IMR-90 (cell line): ENCODE measurements at regions not wholly inside any gene's neighbourhood (a gene's known extent, or its start where the extent isn't known, plus 50 kb on each side); places are given as distances from the start of the nearest gene placed in this dataset.
"Not testable (repeated sequence)": the region's sequence is repeated elsewhere in the genome, so short reads cannot be mapped to it uniquely, and the experiment has no call there.

Experiments
- ATAC-seq: fragments of 200-7000 bp; cut with Tn5 transposase; 2 replicates; pipeline ENCODE4 v1.9.1; 2020; ENCODE audit warnings: low read depth, mild to moderate bottlenecking, moderate library complexity
- BruUV-seq: library from RNA; stranded (reverse); fragments of 400-500 nt; replicated peaks from 2 replicates; lab custom pipeline; 2021; lab: Mats Ljungman, UMichigan
- CTCF ChIA-PET: fragments of 300-600 bp; formaldehyde crosslinking; extraction: SDS; loops from one replicate; lab custom pipeline; 2021; ENCODE audit warnings: antibody characterized with exemption; lab: Yijun Ruan, JAX
- POLR2A ChIA-PET: fragments of 300-600 bp; sonication (Branson Sonifier 250); formaldehyde crosslinking; loops from one replicate; lab custom pipeline; 2022; ENCODE audit warnings: antibody characterized with exemption; ENCODE audit not compliant: unreplicated experiment; lab: Charles Lee
- DNase-seq: peaks from one replicate; pipeline ENCODE4 v3.0.0; 2013
- H2AFZ ChIP-seq: replicated peaks from 2 replicates; pipeline ENCODE3; 2013; ENCODE audit warnings: low read length, mild to moderate bottlenecking; ENCODE audit not compliant: poor library complexity
- H2AK5ac ChIP-seq: 2 replicates; pipeline ENCODE4 v1.6.1; 2013; ENCODE audit warnings: low read depth, low read length, inconsistent platforms
- H2AK9ac ChIP-seq: replicated peaks from 2 replicates; pipeline ENCODE3; 2013; ENCODE audit warnings: mild to moderate bottlenecking, low read depth, low read length, moderate library complexity; ENCODE audit not compliant: poor library complexity
- H2BK120ac ChIP-seq: 2 replicates; pipeline ENCODE4 v1.6.1; 2013; ENCODE audit warnings: low read depth, low read length, inconsistent platforms
- H2BK15ac ChIP-seq: 3 replicates; pipeline ENCODE4 v1.6.1; 2013; ENCODE audit warnings: low read depth, low read length, inconsistent platforms
- H2BK20ac ChIP-seq: 2 replicates; pipeline ENCODE4 v1.6.1; 2013; ENCODE audit warnings: low read depth, mild to moderate bottlenecking, inconsistent platforms, low read length, moderate library complexity
- H2BK5ac ChIP-seq: 2 replicates; pipeline ENCODE4 v1.6.1; 2013; ENCODE audit warnings: mild to moderate bottlenecking, low read depth, low read length, inconsistent platforms; ENCODE audit not compliant: poor library complexity, severe bottlenecking
- H3K14ac ChIP-seq: replicated peaks from 2 replicates; pipeline ENCODE4 v1.6.1; 2013; ENCODE audit warnings: low read depth, low read length, inconsistent platforms
- H3K18ac ChIP-seq: 2 replicates; pipeline ENCODE4 v1.6.1; 2013; ENCODE audit warnings: low read depth, low read length, control low read depth
- H3K23ac ChIP-seq: 2 replicates; pipeline ENCODE4 v1.6.1; 2013; ENCODE audit warnings: low read depth, low read length, inconsistent platforms
- H3K27ac ChIP-seq: 2 replicates; pipeline ENCODE4 v1.5.1; 2013; ENCODE audit warnings: mild to moderate bottlenecking, control low read depth, low read length; ENCODE audit not compliant: insufficient read depth
- H3K27me3 ChIP-seq: 2 replicates; pipeline ENCODE4 v1.6.1; 2013; ENCODE audit warnings: low read length; ENCODE audit not compliant: control insufficient read depth, insufficient read depth
- H3K36me3 ChIP-seq: 2 replicates; pipeline ENCODE4 v1.6.1; 2013; ENCODE audit warnings: low read length, mixed read lengths; ENCODE audit not compliant: control insufficient read depth, insufficient read depth
- H3K4ac ChIP-seq: 2 replicates; pipeline ENCODE4 v1.6.1; 2013; ENCODE audit warnings: low read depth, low read length, inconsistent platforms
- H3K4me1 ChIP-seq: 2 replicates; pipeline ENCODE4 v1.6.1; 2013; ENCODE audit warnings: low read length, mixed read lengths; ENCODE audit not compliant: control insufficient read depth, insufficient read depth
- H3K4me2 ChIP-seq: 2 replicates; pipeline ENCODE4 v1.6.1; 2013; ENCODE audit warnings: low read depth, mild to moderate bottlenecking, control low read depth, low read length, moderate library complexity
- H3K4me3 ChIP-seq: 2 replicates; pipeline ENCODE4 v1.5.1; 2013; ENCODE audit warnings: low read depth, mild to moderate bottlenecking, control low read depth, low read length, moderate library complexity; ENCODE audit not compliant: insufficient read depth
- H3K56ac ChIP-seq: 2 replicates; pipeline ENCODE4 v1.6.1; 2013; ENCODE audit warnings: low read length, inconsistent platforms; ENCODE audit not compliant: insufficient read depth; ENCODE audit errors: extremely low read depth
- H3K79me1 ChIP-seq, 2 experiments: 2 replicates each; pipeline ENCODE4 v1.6.1; 2013; ENCODE audit warnings: low read length in 2 of 2, inconsistent platforms in 1 of 2, low read depth in 1 of 2
- H3K9ac ChIP-seq: 2 replicates; pipeline ENCODE4 v1.6.1; 2013; ENCODE audit warnings: low read depth, low read length, control low read depth
- H3K9me1 ChIP-seq: 2 replicates; pipeline ENCODE4 v1.6.1; 2013; ENCODE audit warnings: low read length, inconsistent platforms; ENCODE audit not compliant: insufficient read depth
- H3K9me3 ChIP-seq: 2 replicates; pipeline ENCODE4 v1.6.1; 2013; ENCODE audit warnings: low read length; ENCODE audit not compliant: control insufficient read depth, insufficient read depth
- H4K20me1 ChIP-seq: 2 replicates; pipeline ENCODE4 v1.6.1; 2013; ENCODE audit warnings: low read length, inconsistent platforms; ENCODE audit not compliant: insufficient read depth
- H4K5ac ChIP-seq: 2 replicates; pipeline ENCODE4 v1.6.1; 2013; ENCODE audit warnings: mild to moderate bottlenecking, low read depth, low read length, control low read depth
- H4K8ac ChIP-seq, 2 experiments: 2 replicates each; pipeline ENCODE4 v1.6.1; 2013; ENCODE audit warnings: low read depth in 2 of 2, low read length in 2 of 2, control low read depth in 1 of 2, inconsistent platforms in 1 of 2
- H4K91ac ChIP-seq: 2 replicates; pipeline ENCODE4 v1.6.1; 2013; ENCODE audit warnings: low read depth, low read length, inconsistent platforms; ENCODE audit not compliant: insufficient read depth
- NFE2L2 ChIP-seq: fragments of 150-350 bp; IDR thresholded peaks from 2 replicates; pipeline ENCODE4 v1.6.1; 2016; ENCODE audit warnings: low read depth, mild to moderate bottlenecking, low read length
- RFX5 ChIP-seq: IDR thresholded peaks from 2 replicates; pipeline ENCODE4 v1.8.0; 2012; ENCODE audit warnings: low read depth, mild to moderate bottlenecking, low read length, moderate library complexity
- WGBS, 2 experiments: methylation state at CpG; one replicate each; pipeline versions ENCODE4 v1.1.5 to v1.1.7; 2013; ENCODE audit warnings: missing lambda C conversion rate in 2 of 2; ENCODE audit not compliant: insufficient read length in 1 of 2; ENCODE audit errors: extremely low coverage in 2 of 2; 5-methylcytosine and 5-hydroxymethylcytosine counted together
- dilution Hi-C: fragments of 300-500 bp; cut with HindIII; formaldehyde crosslinking; loops from one replicate; pipeline ENCODE4 v1.14.3; 2018; ENCODE audit warnings: low sequenced_read_pairs; ENCODE audit not compliant: unreplicated experiment
- in situ Hi-C: fragments of 300-500 bp; cut with MboI; formaldehyde crosslinking; loops from 3 replicates; pipeline ENCODE4 v1.14.3; 2019; ENCODE audit warnings: low sequenced_read_pairs, inconsistent platforms, mixed read lengths
- intact Hi-C: fragments of 100-400 bp; cut with micrococcal nuclease; formaldehyde crosslinking; loops from 2 replicates; pipeline ENCODE4 v1.10.0; 2022

GRCh38 chr2:67777836-67778429 lies 284.9 kb downstream of the C1D start:
- Histone ChIP-seq H3K4ac (no peak overlapping the region), H3K18ac (no peak overlapping the region), H2BK15ac (no peak overlapping the region), H3K4me1 (peaks cover 6% of the 10 kb centered on the region; the same call in 1 of the 2 replicates), H4K5ac (no peak overlapping the region), H4K20me1 (no peaks in the 10 kb centered on the region), H3K23ac (no peak overlapping the region), H2AK9ac (no peak overlapping the region), H3K79me1 (no peaks in the 10 kb centered on the region), H4K8ac (no peak overlapping the region), H3K56ac (no peak overlapping the region), H3K9me1 (0 out of 2 replicates have a peak, but pooled peaks cover 2% of the 10 kb centered on the region), H3K9me3 (no peaks in the 10 kb centered on the region), H3K9ac (no peak overlapping the region), H3K27me3 (no peaks in the 10 kb centered on the region), H3K27ac (no peak overlapping the region), H2BK20ac (no peak overlapping the region), H3K4me3 (no peak overlapping the region), H3K14ac (no peak overlapping the region), H2AK5ac (no peak overlapping the region), H2BK5ac (no peak overlapping the region), H2AFZ (no peak overlapping the region), H3K4me2 (no peak overlapping the region), H3K36me3 (no peaks in the 10 kb centered on the region), H2BK120ac (no peak overlapping the region), H4K91ac (no peak overlapping the region)
- in situ Hi-C loops = no loop called here
- ChIA-PET POLR2A (no interaction called here), CTCF (no interaction called here)
- DNase-seq (no peak), ATAC-seq (no peak)
- intact Hi-C loops = no loop called here
- no TSS peak for BruUV-seq
- WGBS, 2 experiments = no CpG with 5 or more reads among the region's 1 CpG
- TF ChIP-seq NFE2L2 (no peak), RFX5 (no peak)
- dilution Hi-C loops = no loop called here

- H2BK120ac ChIP-seq, H3K4me3 ChIP-seq, ATAC-seq, H4K20me1 ChIP-seq, H2BK20ac ChIP-seq, in situ Hi-C loops, H3K27ac ChIP-seq, H3K14ac ChIP-seq, H4K5ac ChIP-seq, H2AK9ac ChIP-seq, H3K56ac ChIP-seq, H2BK15ac ChIP-seq, H2AFZ ChIP-seq, H3K23ac ChIP-seq, dilution Hi-C loops, CTCF ChIA-PET, H3K9ac ChIP-seq, H3K4ac ChIP-seq, DNase-seq, H2BK5ac ChIP-seq, H3K79me1 ChIP-seq, H3K9me3 ChIP-seq, H3K9me1 ChIP-seq, H3K4me1 ChIP-seq, H3K36me3 ChIP-seq, H4K91ac ChIP-seq, H2AK5ac ChIP-seq, H4K8ac ChIP-seq, BruUV-seq, POLR2A ChIA-PET, H3K4me2 ChIP-seq, intact Hi-C loops, H3K18ac ChIP-seq, H3K27me3 ChIP-seq: not testable (repeated sequence)
- WGBS, 2 experiments = 100% methylated on average over 1 of the region's 5 CpGs; no CpG with 5 or more reads in 1 of the 2 experiments
Observed at GRCh38 chr2:67780841-67781240, 282.0 kb downstream of the C1D start.
